WTC11 (cell line): ENCODE measurements at regions not wholly inside any gene's neighbourhood (a gene's known extent, or its start where the extent isn't known, plus 50 kb on each side); places are given as distances from the start of the nearest gene placed in this dataset.

Source experiments
- ETV6 ChIP-seq: sonication (generic); formaldehyde crosslinking; IDR thresholded peaks from 2 replicates; pipeline ENCODE4 v1.8.1; 2022; ENCODE audit warnings: mild to moderate bottlenecking, missing genetic modification reagents
- MYBL2 ChIP-seq: sonication (generic); formaldehyde crosslinking; IDR thresholded peaks from 2 replicates; pipeline ENCODE4 v1.8.1; 2023; ENCODE audit warnings: mild to moderate bottlenecking, moderate library complexity, missing genetic modification reagents
- NFATC4 ChIP-seq: fragments of 250-450 bp; sonication (Bioruptor Pico); IDR thresholded peaks from 2 replicates; pipeline ENCODE4 v1.9.0; 2021; ENCODE audit warnings: mild to moderate bottlenecking
- TEAD1 ChIP-seq: sonication (generic); formaldehyde crosslinking; IDR thresholded peaks from 2 replicates; pipeline ENCODE4 v1.8.0; 2022; ENCODE audit warnings: mild to moderate bottlenecking, missing genetic modification reagents
- TEAD4 ChIP-seq: sonication (generic); formaldehyde crosslinking; IDR thresholded peaks from 2 replicates; pipeline ENCODE4 v1.8.0; 2022; ENCODE audit warnings: mild to moderate bottlenecking, missing genetic modification reagents
- ZNF121 ChIP-seq: sonication (generic); formaldehyde crosslinking; IDR thresholded peaks from 2 replicates; pipeline ENCODE4 v1.8.0; 2023; ENCODE audit warnings: missing genetic modification reagents
- TF ChIP-seq, protein P1 (sequence below): fragments of 200-600 bp; IDR thresholded peaks from 2 replicates; pipeline ENCODE4 v1.8.0; 2022; ENCODE audit warnings: antibody characterized with exemption
- TF ChIP-seq, protein P2 (sequence below): sonication (generic); formaldehyde crosslinking; IDR thresholded peaks from 2 replicates; pipeline ENCODE4 v1.8.1; 2022; ENCODE audit warnings: low read depth, missing genetic modification reagents, borderline replicate concordance
- TF ChIP-seq, protein P3 (sequence below): sonication (generic); formaldehyde crosslinking; IDR thresholded peaks from 2 replicates; pipeline ENCODE4 v1.8.0; 2022; ENCODE audit warnings: mild to moderate bottlenecking, missing genetic modification reagents

DNA sequence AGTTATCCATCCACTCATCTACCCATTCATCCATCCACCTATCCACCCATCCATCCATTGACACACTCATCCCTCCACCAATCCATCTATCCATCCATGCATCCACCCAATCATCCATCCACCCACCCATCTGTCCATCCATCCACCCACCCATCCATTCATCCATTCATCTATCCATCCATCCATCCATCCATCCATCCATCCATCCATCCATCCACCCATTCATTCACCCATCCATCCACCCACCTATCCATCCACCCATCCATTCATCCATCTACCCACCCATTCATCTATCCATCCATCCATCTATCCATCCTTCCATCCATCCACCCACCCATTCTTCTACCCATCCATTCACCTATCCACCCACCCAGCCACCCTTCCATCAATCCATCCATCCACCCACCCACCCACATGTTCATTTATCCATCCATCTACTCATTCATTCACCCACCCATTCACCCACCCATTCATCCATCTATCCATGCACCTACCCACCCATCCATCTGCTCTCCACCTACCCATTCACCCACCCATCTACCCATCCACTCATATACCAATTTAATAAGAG lies 193.8 kb upstream of the ARID2 start:
- TF ChIP-seq, protein P1, sequence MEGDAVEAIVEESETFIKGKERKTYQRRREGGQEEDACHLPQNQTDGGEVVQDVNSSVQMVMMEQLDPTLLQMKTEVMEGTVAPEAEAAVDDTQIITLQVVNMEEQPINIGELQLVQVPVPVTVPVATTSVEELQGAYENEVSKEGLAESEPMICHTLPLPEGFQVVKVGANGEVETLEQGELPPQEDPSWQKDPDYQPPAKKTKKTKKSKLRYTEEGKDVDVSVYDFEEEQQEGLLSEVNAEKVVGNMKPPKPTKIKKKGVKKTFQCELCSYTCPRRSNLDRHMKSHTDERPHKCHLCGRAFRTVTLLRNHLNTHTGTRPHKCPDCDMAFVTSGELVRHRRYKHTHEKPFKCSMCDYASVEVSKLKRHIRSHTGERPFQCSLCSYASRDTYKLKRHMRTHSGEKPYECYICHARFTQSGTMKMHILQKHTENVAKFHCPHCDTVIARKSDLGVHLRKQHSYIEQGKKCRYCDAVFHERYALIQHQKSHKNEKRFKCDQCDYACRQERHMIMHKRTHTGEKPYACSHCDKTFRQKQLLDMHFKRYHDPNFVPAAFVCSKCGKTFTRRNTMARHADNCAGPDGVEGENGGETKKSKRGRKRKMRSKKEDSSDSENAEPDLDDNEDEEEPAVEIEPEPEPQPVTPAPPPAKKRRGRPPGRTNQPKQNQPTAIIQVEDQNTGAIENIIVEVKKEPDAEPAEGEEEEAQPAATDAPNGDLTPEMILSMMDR = no peak
- TF ChIP-seq, protein P2, sequence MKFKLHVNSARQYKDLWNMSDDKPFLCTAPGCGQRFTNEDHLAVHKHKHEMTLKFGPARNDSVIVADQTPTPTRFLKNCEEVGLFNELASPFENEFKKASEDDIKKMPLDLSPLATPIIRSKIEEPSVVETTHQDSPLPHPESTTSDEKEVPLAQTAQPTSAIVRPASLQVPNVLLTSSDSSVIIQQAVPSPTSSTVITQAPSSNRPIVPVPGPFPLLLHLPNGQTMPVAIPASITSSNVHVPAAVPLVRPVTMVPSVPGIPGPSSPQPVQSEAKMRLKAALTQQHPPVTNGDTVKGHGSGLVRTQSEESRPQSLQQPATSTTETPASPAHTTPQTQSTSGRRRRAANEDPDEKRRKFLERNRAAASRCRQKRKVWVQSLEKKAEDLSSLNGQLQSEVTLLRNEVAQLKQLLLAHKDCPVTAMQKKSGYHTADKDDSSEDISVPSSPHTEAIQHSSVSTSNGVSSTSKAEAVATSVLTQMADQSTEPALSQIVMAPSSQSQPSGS (CRISPR knock-in tag) = no peak
- TF ChIP-seq TEAD4 (CRISPR knock-in tag) (no peak), ETV6 (no peak), TEAD1 (CRISPR knock-in tag) (no peak), NFATC4 (CRISPR knock-in tag) (no peak), MYBL2 (CRISPR knock-in tag) (no peak), ZNF121 (CRISPR knock-in tag) (no peak)
- TF ChIP-seq, protein P3, sequence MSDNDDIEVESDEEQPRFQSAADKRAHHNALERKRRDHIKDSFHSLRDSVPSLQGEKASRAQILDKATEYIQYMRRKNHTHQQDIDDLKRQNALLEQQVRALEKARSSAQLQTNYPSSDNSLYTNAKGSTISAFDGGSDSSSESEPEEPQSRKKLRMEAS = no peak
